ENCODE measurements at regions not wholly inside any gene's neighbourhood (a gene's known extent, or its start where the extent isn't known, plus 50 kb on each side); places are given as distances from the start of the nearest gene placed in this dataset.

- no peaks in the 10 kb centered on the region for H3K79me2 ChIP-seq
- H3K4me1 ChIP-seq = no peaks in the 10 kb centered on the region
- no peaks in the 10 kb centered on the region for H3K9me3 ChIP-seq (ENCODE audit: control insufficient read depth, low read length)
- H2AFZ ChIP-seq = no peak overlapping the region
- no peak overlapping the region for H3K9ac ChIP-seq
- H3K4me2 ChIP-seq (ENCODE audit: low read length) = no peak overlapping the region
- no peak overlapping the region for H3K27ac ChIP-seq
- H3K4me3 ChIP-seq (ENCODE audit: low read depth, low read length) = no peak overlapping the region
- no peaks in the 10 kb centered on the region for H3K36me3 ChIP-seq (ENCODE audit: control insufficient read depth, insufficient read depth, low read length)
- H3K27me3 ChIP-seq (ENCODE audit: control insufficient read depth, insufficient read depth, low read length) = no peaks in the 10 kb centered on the region
- no peak for TF ChIP-seq CTCF (IDR thresholded peaks at IDR 0.05)
These were observed 1814.2 kb upstream of the SEL1L start for GRCh38 chr14:83347874-83348273.

GRCh38 chr14:83355609-83356008 is 1822.0 kb upstream of the SEL1L start:
- TF ChIP-seq CTCF (IDR thresholded peaks at IDR 0.05) = no peak

GRCh38 chr14:83356080-83356479 is 1822.4 kb upstream of the SEL1L start:
- no peak overlapping the region for H2AFZ ChIP-seq
- H3K9me3 ChIP-seq (ENCODE audit: control insufficient read depth, low read length) = no peaks in the 10 kb centered on the region
- H3K4me3 ChIP-seq (ENCODE audit: low read depth, low read length) = no peak overlapping the region
- no peak overlapping the region for H3K9ac ChIP-seq
- H3K4me2 ChIP-seq (ENCODE audit: low read length) = no peak overlapping the region
- no peak overlapping the region for H3K27ac ChIP-seq
- no peaks in the 10 kb centered on the region for H3K36me3 ChIP-seq (ENCODE audit: control insufficient read depth, insufficient read depth, low read length)
- H3K4me1 ChIP-seq = no peaks in the 10 kb centered on the region
- TF ChIP-seq CTCF (IDR thresholded peaks at IDR 0.05) = no peak
- no peaks in the 10 kb centered on the region for H3K27me3 ChIP-seq (ENCODE audit: control insufficient read depth, insufficient read depth, low read length)
- no peaks in the 10 kb centered on the region for H3K79me2 ChIP-seq

More at GRCh38 chr14:83355609-83356008, 1822.0 kb upstream of the SEL1L start:
- no peaks in the 10 kb centered on the region for H3K27me3 ChIP-seq (ENCODE audit: control insufficient read depth, insufficient read depth, low read length)
- H3K27ac ChIP-seq = no peak overlapping the region
- no peak overlapping the region for H3K9ac ChIP-seq
- no peaks in the 10 kb centered on the region for H3K36me3 ChIP-seq (ENCODE audit: control insufficient read depth, insufficient read depth, low read length)
- no peak overlapping the region for H2AFZ ChIP-seq
- no peaks in the 10 kb centered on the region for H3K9me3 ChIP-seq (ENCODE audit: control insufficient read depth, low read length)
- no peak overlapping the region for H3K4me2 ChIP-seq (ENCODE audit: low read length)
- no peak overlapping the region for H3K4me3 ChIP-seq (ENCODE audit: low read depth, low read length)
- H3K79me2 ChIP-seq = no peaks in the 10 kb centered on the region
- H3K4me1 ChIP-seq = no peaks in the 10 kb centered on the region

- Histone ChIP-seq H3K36me3 (ENCODE audit: control insufficient read depth, insufficient read depth, low read length) (no peaks in the 10 kb centered on the region), H3K4me2 (ENCODE audit: low read length) (no peak overlapping the region), H3K9ac (no peak overlapping the region), H3K27ac (no peak overlapping the region), H3K79me2 (no peaks in the 10 kb centered on the region), H3K4me1 (no peaks in the 10 kb centered on the region), H3K9me3 (ENCODE audit: control insufficient read depth, low read length) (no peaks in the 10 kb centered on the region), H3K27me3 (ENCODE audit: control insufficient read depth, insufficient read depth, low read length) (no peaks in the 10 kb centered on the region), H2AFZ (no peak overlapping the region), H3K4me3 (ENCODE audit: low read depth, low read length) (no peak overlapping the region)
- no peak for TF ChIP-seq CTCF (IDR thresholded peaks at IDR 0.05)
These were observed 1838.6 kb upstream of the SEL1L start for GRCh38 chr14:83372271-83372670.

- Histone ChIP-seq H3K9me3 (ENCODE audit: control insufficient read depth, low read length) (no peaks in the 10 kb centered on the region), H3K4me3 (ENCODE audit: low read depth, low read length) (no peak overlapping the region), H2AFZ (no peak overlapping the region), H3K4me1 (no peaks in the 10 kb centered on the region), H3K27ac (no peak overlapping the region), H3K79me2 (no peaks in the 10 kb centered on the region), H3K27me3 (ENCODE audit: control insufficient read depth, insufficient read depth, low read length) (no peaks in the 10 kb centered on the region), H3K4me2 (ENCODE audit: low read length) (no peak overlapping the region), H3K36me3 (ENCODE audit: control insufficient read depth, insufficient read depth, low read length) (no peaks in the 10 kb centered on the region), H3K9ac (no peak overlapping the region)
- no peak for TF ChIP-seq CTCF (IDR thresholded peaks at IDR 0.05)
These were observed 1845.8 kb upstream of the SEL1L start for GRCh38 chr14:83379436-83379835.
